ENCODE measurements at regions not wholly inside any gene's neighbourhood (a gene's known extent, or its start where the extent isn't known, plus 50 kb on each side); places are given as distances from the start of the nearest gene placed in this dataset.

- H3K9me3 ChIP-seq, result no peaks in the 10 kb centered on the region
- DNase-seq (ENCODE audit: low spot score in 2 of 2), result peak in 1 of 2 donors; percentile 2
- TF ChIP-seq EP300 (IDR thresholded peaks at IDR 0.05), result no peak
- TF ChIP-seq, protein P1, sequence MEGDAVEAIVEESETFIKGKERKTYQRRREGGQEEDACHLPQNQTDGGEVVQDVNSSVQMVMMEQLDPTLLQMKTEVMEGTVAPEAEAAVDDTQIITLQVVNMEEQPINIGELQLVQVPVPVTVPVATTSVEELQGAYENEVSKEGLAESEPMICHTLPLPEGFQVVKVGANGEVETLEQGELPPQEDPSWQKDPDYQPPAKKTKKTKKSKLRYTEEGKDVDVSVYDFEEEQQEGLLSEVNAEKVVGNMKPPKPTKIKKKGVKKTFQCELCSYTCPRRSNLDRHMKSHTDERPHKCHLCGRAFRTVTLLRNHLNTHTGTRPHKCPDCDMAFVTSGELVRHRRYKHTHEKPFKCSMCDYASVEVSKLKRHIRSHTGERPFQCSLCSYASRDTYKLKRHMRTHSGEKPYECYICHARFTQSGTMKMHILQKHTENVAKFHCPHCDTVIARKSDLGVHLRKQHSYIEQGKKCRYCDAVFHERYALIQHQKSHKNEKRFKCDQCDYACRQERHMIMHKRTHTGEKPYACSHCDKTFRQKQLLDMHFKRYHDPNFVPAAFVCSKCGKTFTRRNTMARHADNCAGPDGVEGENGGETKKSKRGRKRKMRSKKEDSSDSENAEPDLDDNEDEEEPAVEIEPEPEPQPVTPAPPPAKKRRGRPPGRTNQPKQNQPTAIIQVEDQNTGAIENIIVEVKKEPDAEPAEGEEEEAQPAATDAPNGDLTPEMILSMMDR (IDR thresholded peaks at IDR 0.05), result no peak
- no peak for TF ChIP-seq POLR2A (IDR thresholded peaks at IDR 0.05)
- H3K4me1 ChIP-seq, result no peaks in the 10 kb centered on the region
- no peak overlapping the region for H3K27ac ChIP-seq
- H3K27me3 ChIP-seq, result no peaks in the 10 kb centered on the region
- H3K36me3 ChIP-seq, result no peaks in the 10 kb centered on the region
- no peak overlapping the region for H3K4me3 ChIP-seq
- WGBS, 2 donors, result 92 to 95% methylated on average over 4 to 5 of the region's 5 CpGs
Measured at GRCh38 chr10:46223064-46223480, 63.7 kb upstream of the ANTXRL start.

DNA sequence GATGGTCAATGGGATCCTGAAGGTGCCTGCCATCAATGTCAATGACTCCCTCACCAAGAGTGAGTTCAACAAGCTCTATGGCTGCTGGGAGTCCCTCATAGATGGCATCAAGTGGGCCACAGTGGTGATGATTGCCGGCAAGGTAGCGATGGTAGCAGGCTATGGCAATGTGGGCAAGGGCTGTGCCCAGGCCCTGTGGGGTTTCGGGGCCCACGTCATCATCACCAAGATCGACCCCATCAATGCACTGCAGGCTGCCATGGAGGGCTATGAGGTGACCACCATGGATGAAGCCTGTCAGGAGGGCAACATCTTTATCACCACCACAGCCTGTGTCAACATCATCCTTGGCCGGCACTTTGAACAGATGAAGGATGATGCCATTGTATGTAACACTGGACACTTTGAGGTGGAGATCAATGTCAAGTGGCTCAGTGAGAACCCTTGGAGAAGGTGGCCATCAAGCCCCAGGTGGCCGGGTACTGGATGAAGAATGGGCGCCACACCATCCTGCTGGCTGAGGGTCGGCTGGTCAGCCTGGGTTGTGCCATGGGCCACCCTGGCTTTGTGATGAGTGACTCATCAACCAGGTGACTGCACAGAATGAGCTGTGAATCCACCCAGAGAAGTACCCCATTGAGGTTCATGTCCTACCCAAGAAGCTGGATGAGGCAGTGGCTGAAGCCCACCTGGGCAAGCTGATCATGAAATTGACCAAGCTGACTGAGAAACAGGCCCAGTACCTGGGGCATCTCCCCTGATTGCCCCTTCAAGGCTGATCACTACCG is 63.0 kb upstream of the ANTXRL start:
- DNase-seq (ENCODE audit: low spot score in 2 of 2), result peak in 1 of 2 donors; percentile 2
- Histone ChIP-seq H3K4me1 (peaks cover 0 to 7% (median 0%) of the 10 kb centered on the region in 4 donors), H3K4me3 (no peak overlapping the region), H3K27ac (no peak overlapping the region), H3K36me3 (no peaks in the 10 kb centered on the region), H3K27me3 (no peaks in the 10 kb centered on the region), H3K9me3 (no peaks in the 10 kb centered on the region)
- WGBS, 2 donors, result 96 to 99% methylated on average over 5 to 10 of the region's 10 CpGs
- TF ChIP-seq POLR2A (IDR thresholded peaks at IDR 0.05), result no peak
- TF ChIP-seq, protein P1 (IDR thresholded peaks at IDR 0.05), result no peak

DNA sequence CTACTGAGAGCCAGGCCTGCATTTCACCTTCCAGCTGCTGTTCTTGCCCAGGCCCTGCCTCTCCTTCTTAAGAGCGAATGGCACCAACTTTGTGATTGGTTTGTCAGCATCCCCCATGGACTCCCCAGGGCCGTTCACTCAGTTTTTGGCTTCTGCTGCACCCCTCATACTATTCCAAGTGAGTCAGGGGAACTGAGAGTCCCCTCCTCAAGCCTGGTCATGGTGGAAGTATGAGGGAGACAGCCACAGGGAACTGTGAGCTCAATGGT is 62.4 kb upstream of the ANTXRL start:
- 87 to 94% methylated on average over 2 of the region's 2 CpGs for WGBS, 2 donors
- Histone ChIP-seq H3K36me3 (no peaks in the 10 kb centered on the region), H3K27me3 (no peaks in the 10 kb centered on the region), H3K4me1 (peaks cover 0 to 9% (median 0%) of the 10 kb centered on the region in 4 donors), H3K27ac (no peak overlapping the region), H3K4me3 (no peak overlapping the region), H3K9me3 (peaks cover 0 to 2% (median 0%) of the 10 kb centered on the region in 4 donors)
- TF ChIP-seq, protein P1 (IDR thresholded peaks at IDR 0.05), result no peak
- no peak for TF ChIP-seq POLR2A (IDR thresholded peaks at IDR 0.05)
- no peak for TF ChIP-seq EP300 (IDR thresholded peaks at IDR 0.05)
- DNase-seq (ENCODE audit: low spot score in 2 of 2), result no peak

DNA sequence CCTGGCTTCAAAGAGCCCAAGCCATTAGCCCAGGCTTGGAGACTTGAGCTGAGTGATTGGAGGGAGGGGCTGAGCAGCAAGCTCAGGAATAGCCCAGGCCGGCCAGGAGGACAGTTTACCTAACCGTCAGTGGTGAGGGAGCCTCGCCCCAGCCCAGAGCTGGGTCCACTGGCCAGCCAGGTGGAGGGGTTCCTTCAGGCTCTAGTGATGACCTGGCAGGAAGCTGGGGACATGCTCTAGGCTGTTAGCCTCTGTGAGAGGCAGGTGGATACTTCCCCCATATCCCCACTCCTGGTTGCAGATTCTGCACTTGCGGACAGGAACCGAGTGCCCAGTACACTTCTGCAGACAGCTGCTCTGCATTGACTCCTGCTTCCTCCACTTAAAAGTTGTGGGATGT is 61.2 kb upstream of the ANTXRL start:
- H3K4me1 ChIP-seq, result peaks cover 0 to 9% (median 0%) of the 10 kb centered on the region in 4 donors
- H3K27ac ChIP-seq, result no peak overlapping the region
- TF ChIP-seq, protein P1 (IDR thresholded peaks at IDR 0.05), result no peak
- no peak for TF ChIP-seq EP300 (IDR thresholded peaks at IDR 0.05)
- TF ChIP-seq POLR2A (IDR thresholded peaks at IDR 0.05), result no peak
- H3K9me3 ChIP-seq, result peaks cover 0 to 6% (median 0%) of the 10 kb centered on the region in 4 donors
- DNase-seq (ENCODE audit: low spot score in 2 of 2), result no peak
- H3K27me3 ChIP-seq, result no peaks in the 10 kb centered on the region
- H3K36me3 ChIP-seq, result no peaks in the 10 kb centered on the region
- no peak overlapping the region for H3K4me3 ChIP-seq
- 83 to 86% methylated on average over 2 to 5 of the region's 5 CpGs for WGBS, 2 donors

DNA sequence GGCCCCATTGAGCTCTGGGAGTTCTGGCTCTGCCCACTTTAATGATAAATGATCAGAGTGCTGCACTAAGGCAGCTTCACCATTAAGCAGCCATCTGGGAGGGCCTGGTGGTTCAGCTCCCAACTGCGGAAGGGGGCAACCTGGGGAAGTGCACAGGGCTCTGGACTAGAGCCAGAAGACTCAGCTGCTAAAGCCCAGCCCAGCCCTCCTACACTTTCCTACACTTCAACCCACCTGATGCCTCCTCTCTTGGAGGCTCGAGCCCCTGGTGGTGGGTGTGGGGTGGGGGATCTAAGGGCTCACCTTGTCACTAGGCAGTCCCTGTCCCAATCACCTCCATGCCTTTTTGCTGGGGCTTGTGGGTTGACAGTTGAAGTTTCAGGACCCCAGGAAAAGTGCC is 60.6 kb upstream of the ANTXRL start:
- peaks cover 0 to 9% (median 0%) of the 10 kb centered on the region in 4 donors for H3K4me1 ChIP-seq
- TF ChIP-seq, protein P1 (IDR thresholded peaks at IDR 0.05), result no peak
- TF ChIP-seq EP300 (IDR thresholded peaks at IDR 0.05), result no peak
- TF ChIP-seq POLR2A (IDR thresholded peaks at IDR 0.05), result no peak
- no peaks in the 10 kb centered on the region for H3K36me3 ChIP-seq
- no peak overlapping the region for H3K27ac ChIP-seq
- 62 to 64% methylated on average over 2 of the region's 2 CpGs for WGBS, 2 donors
- peaks cover 0 to 6% (median 0%) of the 10 kb centered on the region in 4 donors for H3K9me3 ChIP-seq
- no peaks in the 10 kb centered on the region for H3K27me3 ChIP-seq
- DNase-seq (ENCODE audit: low spot score in 2 of 2), result no peak
- no peak overlapping the region for H3K4me3 ChIP-seq

Data from tibial nerve (tissue), 4 donors.